Anterior cingulate cortex (tissue), 58 donors: ENCODE measurements at regions not wholly inside any gene's neighbourhood (a gene's known extent, or its start where the extent isn't known, plus 50 kb on each side); places are given as distances from the start of the nearest gene placed in this dataset.

Experiments used
- DNase-seq, 58 donors: peaks; one replicate each; lab custom pipeline; 2025; lab: John Stamatoyannopoulos, UW

GRCh38 chr4:24705016-24705753 is 90.2 kb upstream of the SOD3 start:
- no peak for DNase-seq

- no peak for DNase-seq
Observed at GRCh38 chr4:24713604-24714003, 81.8 kb upstream of the SOD3 start.

- DNase-seq: no peak
Observed at GRCh38 chr4:24719615-24720014, 75.8 kb upstream of the SOD3 start.

- no peak for DNase-seq
Observed at GRCh38 chr4:24720436-24720835, 74.9 kb upstream of the SOD3 start.

- no peak for DNase-seq
Observed at GRCh38 chr4:24720979-24721378, 74.4 kb upstream of the SOD3 start.

- DNase-seq: no peak
Observed at GRCh38 chr4:24722026-24722568, 73.3 kb upstream of the SOD3 start.

GRCh38 chr4:24727390-24728224 is 67.8 kb upstream of the SOD3 start:
- no peak for DNase-seq

- DNase-seq: peak in 9 of 58 donors; percentile 1 to 29 (median 6)
Observed at GRCh38 chr4:24729119-24729730, 66.1 kb upstream of the SOD3 start.

- DNase-seq: peak in 52 of 58 donors; percentile 5 to 76 (median 40)
Observed at GRCh38 chr4:24730256-24731001, 64.9 kb upstream of the SOD3 start.

- no peak for DNase-seq
Observed at GRCh38 chr4:24731448-24731847, 63.9 kb upstream of the SOD3 start.

- DNase-seq: no peak
Observed at GRCh38 chr4:24734511-24734910, 60.9 kb upstream of the SOD3 start.

GRCh38 chr4:24736066-24736465 is 59.3 kb upstream of the SOD3 start:
- no peak for DNase-seq

- DNase-seq: no peak
Observed at GRCh38 chr4:24741910-24742309, 53.5 kb upstream of the SOD3 start.

- DNase-seq: no peak
Observed at GRCh38 chr4:24742335-24742734, 53.0 kb upstream of the SOD3 start.

GRCh38 chr4:24742773-24743172 is 52.6 kb upstream of the SOD3 start:
- DNase-seq: no peak

GRCh38 chr4:24743206-24743605 is 52.2 kb upstream of the SOD3 start:
- no peak for DNase-seq

- DNase-seq: no peak
Observed at GRCh38 chr4:24743927-24744326, 51.4 kb upstream of the SOD3 start.

GRCh38 chr4:24745172-24745895 is 50.0 kb upstream of the SOD3 start:
- DNase-seq: no peak
